Right forelimb (tissue), 1 donor: ENCODE measurements at regions not wholly inside any gene's neighbourhood (a gene's known extent, or its start where the extent isn't known, plus 50 kb on each side); places are given as distances from the start of the nearest gene placed in this dataset.

ENCODE experiments used
- DNase-seq: peaks from one replicate; pipeline ENCODE4 v3.0.0-alpha.2; 2018

DNA sequence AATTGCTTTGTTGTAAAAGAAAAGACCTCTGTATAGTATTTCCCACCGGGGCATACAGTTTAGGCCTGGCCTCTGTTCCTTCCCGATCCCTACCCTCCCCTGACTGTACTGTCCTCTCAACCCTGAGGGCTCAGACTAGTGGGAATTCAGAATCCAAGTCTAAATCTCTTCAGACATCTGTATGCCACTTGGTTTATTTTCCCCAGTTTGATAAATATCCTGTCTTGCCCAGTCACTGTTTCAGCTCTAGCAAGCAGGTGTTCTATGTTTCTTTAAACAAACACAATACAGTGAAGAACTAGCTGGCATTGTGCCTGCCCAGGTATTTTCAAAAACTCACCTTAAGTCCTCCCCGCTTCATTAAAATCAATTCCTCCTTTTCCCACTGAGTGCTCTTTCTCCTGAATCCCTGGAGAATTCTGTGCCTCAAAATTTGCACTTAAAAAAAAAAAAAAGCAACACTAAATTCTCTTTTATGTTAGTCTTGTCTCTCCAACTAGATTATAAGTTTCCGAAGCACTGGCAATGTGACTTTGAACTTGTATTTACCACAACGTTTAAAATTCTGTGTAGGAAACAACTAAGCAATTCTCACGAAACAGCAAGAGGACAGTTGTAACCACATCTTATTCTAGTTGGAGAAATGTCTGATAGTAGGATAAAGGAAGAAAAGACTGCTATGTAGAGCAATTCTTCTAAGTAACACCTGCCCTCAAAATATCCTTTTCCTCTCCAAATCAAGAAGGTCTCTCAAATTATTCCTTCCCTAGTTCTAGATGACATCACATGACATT lies 112.0 kb upstream of the CARMIL1 start:
- no peak for DNase-seq

DNA sequence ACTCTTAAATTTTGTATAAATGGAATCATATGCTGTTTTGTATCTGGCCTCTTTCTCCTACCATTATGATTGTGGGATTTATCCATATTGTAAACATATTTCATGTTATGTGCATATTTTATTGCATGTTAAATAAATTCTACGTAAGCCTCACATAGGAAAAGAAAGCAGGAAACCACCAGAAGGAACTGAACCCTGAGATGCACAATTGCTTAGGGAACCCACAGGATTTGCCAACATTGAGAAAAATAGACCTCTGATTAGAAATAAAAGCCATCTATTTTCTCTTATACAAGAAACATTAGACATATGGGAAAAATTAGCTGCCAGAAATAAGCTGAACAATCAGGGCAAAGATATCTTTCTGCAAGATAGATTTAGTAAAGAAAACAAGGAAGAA lies 111.2 kb upstream of the CARMIL1 start:
- DNase-seq, result no peak

DNA sequence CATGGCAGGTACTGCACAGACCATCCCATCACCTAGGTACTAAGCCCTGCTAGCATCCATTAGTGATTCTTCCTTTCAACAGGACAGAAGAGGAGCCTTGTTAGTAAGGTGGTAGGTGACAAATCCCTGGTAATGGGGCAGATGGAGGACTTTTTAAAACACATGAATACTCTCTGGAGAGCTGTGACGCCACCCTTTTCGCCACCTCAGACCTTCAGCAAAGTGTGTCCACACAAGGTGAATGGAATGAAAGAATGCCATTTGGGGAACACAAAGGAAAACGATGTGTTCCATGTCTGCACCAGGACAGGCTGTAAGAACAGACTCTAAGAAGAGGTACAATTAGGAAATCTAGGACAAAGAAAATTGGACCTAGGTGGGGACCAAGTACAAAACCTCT lies 110.5 kb upstream of the CARMIL1 start:
- no peak for DNase-seq

DNA sequence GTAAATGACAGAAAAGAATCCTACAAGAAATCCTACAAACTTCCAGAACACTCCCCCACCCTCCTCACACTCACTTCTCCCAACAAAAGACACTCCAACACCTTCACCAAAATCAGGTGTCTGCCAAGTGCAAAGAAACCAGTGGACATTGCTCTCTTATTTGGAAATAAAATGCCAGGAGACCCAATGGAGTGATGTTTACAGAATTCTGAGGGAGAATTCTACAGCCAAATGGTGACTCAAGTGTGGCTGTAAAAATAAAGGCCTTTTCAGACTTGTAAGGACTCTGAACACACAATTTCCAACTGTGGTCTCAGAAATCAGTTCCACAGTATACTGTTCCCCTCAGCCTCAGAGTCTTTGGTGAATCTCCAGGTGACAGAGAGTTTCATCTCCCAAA lies 109.6 kb upstream of the CARMIL1 start:
- no peak for DNase-seq

DNA sequence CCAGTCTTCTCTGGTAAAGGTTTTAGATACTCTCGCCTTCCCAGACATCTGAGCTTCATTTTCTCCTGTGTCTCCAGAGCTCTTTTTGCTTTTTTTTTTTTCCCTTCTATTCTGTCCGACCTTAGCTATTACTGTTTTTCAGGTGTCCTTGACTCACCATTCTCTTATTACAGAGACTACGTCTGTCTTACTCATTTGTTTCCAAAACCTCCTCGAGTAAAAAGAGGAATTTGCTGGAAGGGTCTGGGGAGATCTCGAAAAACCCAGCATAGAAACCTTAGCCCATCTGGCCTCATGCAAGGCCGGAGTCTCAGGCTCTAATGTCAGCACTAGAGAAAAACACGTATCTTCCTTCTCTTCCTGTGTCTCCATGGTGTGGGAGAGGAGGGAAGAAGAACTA lies 109.2 kb upstream of the CARMIL1 start:
- no peak for DNase-seq

DNA sequence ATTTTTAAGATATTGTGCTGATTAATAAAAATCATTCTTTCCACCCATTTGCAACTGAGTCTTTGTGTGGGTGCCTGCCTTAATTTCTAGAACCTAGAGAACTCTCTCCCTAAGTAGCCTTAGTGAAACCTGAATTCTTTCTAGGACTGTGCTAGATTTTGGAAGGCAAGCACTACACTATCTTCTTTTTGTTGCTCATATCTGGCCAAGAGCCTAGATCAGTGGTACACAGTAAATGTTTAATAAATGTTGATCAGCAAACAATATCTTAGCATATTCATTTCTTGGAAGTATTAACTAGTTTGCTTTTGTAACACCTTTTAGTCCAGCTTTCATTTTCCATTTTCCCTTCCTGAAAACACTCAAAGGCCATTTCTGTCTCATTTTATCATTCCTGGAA lies 108.5 kb upstream of the CARMIL1 start:
- DNase-seq, result no peak

DNA sequence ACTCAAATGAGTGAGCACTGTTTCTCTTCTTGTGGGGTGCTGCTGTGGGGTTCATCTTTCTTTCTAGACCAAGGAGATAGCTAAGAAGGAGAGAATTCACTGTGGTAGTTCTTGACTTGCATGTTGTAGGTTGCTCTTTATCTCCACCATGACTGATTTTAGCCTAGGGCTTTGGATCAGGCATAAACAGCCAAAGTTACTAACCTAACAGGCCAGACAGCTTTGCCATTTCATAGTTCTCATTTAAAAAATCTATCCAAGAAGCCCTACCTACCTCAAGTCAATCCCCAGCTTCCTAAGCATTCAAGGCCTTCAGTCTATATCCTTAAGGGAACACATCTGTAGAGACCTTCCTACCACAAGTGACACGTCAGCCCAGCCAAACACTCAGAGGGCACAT lies 107.9 kb upstream of the CARMIL1 start:
- no peak for DNase-seq

DNA sequence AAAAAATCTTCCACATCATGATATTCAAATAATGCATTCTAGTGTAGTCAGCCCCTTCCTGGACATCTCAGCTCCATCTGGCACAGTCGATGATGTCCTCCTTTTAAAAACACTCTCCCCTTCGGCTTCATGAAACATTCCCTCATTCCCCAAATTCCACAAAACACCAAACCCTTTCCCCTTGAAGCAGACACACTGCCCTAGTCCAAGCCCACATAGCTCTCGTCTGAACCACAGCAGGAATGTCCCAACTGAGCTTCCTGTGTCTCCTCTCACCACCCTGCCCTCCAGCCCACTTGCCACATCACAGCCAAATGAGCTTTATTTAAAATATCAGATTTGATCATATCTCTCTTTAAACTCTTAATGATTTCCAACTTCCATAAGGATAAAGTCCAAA lies 106.4 kb upstream of the CARMIL1 start:
- DNase-seq, result no peak

DNA sequence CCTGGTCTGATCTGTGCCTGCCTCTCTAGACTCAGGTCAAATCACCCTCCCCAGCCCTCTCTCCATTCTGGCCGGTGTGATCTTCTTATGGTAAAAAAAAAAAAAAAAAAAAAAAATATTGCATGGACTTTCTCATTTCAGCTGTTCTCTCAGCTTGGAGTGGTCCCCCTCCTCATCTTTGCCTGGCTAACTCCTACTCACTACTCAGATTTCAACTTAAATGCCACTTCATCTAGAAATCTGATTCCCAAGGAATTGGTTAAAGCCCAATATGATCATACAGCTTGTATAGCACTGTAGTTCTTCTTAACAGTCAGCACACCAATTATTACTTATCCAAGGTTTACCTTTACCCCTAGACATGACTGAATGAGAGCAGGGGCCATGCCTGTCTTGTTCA lies 105.9 kb upstream of the CARMIL1 start:
- DNase-seq, result no peak

DNA sequence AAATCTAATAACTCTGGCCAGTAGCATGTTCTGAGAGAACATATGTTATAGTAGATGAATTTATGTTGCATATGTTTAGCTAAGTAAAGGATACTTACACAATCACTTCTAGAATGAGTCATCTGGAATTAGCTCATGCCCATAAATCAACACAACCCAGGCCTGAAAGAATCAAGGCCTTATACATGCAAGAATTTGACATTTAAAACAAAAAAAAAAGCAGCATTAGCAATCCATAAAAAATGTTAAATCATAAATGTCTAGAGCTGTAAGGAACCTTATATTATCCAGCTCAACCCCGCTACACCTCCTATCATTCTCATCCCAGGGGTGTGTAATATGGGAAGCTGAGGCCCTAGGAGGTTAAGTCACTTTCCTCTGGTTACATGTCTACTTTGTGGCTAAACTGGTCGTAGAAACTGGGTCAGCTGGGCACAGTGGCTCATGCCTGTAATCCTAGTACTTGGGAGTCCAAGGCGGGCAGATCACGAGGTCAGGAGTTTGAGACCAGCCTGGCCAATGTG lies 105.2 kb upstream of the CARMIL1 start:
- DNase-seq, result no peak

DNA sequence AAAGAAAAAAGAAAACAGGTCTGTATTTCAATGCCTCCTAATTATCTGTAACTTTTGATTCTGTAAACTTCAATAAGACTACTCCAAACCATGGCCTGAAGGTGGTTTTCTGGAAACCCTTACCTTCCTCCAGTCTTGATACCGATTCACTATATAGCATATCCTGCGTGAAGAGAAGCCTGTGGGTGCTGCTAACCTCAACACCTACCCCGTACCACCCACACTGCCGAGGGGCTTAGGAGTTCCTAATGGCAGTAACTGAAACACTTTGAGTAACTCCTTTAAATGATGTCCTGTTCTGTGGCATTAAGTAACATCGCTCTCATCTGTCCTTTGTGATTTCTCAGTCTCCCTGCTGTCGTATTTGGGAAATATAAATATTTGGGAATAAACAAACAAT lies 104.5 kb upstream of the CARMIL1 start:
- DNase-seq, result no peak

DNA sequence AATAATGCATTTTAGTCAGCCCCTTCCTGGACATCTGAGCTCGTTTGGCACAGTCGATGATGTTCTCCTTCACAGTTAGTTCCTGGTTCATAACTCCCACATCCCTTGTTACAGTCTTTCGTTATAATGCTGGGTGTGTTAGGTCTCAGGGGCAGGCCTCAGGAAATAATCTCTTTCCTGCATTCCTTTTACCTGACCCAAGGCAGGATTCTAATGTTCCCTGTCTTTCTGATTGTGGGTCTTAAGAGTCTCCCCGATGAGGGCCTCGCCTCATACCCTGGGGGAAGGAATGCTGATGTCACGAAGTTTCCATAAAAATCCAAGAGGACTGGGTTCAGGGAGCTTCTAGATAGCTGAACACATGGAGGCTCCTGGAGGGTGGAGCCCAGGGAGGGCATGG lies 104.0 kb upstream of the CARMIL1 start:
- DNase-seq, result no peak

DNA sequence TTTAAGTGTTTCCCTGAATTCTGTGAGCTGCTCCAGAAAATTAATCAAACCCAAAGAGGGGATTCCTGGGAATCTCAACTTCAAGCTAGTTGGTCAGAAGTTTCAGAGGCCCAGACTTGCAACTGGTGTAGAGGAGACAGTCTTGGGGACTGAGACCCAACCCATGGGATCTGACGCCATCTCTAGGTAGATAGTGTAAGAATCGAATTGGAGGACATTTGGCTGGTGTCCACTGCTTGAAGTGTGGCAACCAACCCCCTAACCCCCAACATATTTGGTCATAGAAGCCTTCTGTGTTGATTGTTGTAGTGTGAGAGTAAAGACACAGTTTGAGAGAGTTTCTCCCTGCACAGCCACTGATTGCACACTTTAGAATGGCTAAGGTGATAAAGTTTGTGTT lies 103.5 kb upstream of the CARMIL1 start:
- no peak for DNase-seq

DNA sequence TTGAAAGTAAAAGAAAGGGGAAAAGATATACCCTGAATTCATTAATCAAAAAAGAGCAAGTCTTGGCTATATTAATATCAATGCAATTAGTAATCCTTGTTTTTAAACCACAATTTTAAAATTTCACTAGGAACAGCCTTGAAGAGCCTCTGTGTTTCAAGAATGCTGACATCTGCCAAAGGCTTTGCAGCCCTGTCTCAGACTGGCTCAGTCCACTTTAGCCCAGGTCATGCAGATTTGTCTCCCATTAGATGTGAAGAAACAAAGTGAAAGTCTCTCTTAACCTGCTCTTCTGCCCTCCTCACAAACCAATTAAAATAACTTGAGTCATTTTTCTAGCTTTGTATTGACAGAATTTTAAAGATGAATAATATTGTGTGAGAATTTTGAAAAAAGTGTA lies 102.7 kb upstream of the CARMIL1 start:
- DNase-seq, result no peak

DNA sequence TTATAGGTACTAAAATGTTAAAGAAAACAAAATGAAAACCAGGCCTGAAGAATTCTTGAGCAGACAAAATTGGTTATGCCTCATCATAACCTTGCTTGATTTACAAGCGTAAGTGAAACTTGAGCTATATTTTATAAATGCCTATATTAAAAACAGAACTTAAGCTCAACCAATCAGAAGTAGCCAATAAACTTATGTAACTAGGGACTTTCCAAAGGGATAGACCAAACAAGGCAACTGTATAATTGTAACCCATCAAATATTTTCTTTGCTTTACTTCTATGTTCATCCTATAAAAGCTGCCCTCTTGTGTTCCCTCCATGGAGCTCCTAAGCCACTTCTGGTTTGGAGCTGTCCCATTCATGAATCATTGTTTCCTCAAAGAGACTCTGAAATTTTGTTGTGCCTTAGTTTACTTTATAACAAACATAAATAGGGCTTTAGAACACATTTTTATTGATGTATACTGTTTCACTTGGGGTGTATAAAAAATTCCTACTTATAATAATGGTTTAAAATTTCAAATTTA lies 101.6 kb upstream of the CARMIL1 start:
- no peak for DNase-seq

DNA sequence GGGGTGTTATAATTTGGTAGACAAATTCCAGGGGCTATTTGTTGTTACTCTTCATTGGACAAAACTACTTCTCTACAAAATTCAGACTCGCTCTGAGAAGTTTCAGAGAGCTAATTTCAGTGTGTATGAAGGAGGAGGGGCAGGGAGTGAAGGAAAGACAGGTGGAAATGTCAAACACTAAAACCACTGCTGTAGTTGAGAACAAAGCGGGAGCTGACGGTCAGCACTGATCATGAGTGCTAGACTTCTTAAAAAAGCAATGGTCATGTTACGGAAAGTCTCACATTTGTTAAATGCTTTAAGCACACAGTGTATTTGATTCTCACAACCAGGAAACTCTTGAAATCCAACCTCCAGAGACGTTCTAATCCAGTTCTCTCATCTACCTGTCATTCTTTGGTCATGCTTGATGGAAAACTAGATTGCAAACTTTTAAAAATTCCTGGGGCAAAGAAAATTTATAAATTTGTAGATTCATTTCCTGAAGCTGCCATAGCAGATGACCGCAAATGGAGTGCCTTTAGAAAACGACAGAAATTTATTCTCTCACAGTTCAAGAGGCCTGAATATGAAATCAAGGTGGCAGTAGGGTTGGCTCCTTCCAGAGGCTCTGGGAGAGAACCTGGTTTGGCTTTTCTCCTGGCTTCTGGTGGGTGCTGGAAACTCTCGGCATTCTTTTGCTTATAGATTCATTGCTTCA lies 100.7 kb upstream of the CARMIL1 start:
- no peak for DNase-seq

DNA sequence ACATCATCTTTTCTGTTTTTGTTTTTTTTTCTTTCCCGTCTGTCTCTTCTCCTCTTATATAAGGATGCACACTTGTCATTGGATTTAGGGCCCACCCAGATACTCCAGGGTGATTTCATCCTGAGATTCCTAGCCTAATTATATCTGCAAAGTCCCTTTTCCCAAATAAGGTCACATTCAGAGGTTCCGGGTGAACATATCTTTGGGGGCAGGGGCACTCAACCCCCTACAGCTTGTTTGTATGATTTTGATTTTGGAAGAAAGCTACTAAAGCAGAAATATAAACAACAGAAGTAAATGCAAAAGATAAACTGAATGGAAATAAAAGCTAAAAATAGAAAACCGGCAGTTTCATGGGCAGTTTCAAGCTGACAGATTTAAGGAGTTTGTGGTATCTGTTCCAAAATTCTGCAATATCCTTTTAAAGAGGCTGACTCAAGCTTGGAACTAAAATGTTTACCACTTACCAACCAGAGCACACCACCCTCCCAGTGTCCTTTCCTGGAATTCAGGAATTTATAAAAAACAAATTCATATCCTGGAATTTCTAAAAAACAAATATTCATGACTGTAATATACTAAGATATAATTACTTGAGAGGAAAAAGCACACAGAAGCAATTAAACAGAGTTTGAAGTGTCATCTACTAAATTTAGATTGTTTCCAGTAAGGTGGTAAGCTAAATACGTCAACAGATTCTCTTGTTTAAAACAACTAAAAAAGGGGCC lies 100.0 kb upstream of the CARMIL1 start:
- no peak for DNase-seq

DNA sequence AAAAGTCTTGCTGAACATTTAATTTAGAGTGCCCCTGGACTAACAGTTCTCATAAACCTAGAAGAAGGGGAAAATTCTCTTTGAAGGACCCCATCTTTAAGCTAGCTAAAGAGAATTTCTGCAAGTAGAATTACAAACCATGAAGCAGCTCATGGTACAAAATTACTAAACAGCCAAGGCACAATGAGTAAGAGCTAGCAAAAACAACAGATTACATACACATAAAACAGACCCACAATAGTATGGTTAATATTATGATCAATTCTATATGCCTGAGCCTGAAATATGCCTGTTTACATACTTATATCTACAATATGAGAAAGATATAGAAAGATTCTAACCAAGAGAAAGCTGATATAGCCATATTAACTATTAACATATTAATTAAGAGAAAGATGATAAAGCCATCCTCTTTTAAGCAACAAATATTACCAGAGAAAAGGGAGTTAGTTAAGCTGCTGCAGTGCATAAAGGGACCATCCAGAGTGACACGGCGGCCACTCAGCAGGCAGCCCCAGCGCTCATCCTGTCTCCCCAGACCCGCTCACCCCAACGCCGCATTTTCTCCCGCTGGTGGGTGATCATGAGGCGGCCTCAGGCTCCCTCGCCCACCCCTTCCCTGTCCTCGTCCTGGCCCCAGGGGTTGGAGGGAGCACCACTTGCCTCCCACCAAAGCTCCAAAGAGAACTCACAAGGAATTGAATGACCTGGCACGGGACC lies 98.4 kb upstream of the CARMIL1 start:
- no peak for DNase-seq

DNA sequence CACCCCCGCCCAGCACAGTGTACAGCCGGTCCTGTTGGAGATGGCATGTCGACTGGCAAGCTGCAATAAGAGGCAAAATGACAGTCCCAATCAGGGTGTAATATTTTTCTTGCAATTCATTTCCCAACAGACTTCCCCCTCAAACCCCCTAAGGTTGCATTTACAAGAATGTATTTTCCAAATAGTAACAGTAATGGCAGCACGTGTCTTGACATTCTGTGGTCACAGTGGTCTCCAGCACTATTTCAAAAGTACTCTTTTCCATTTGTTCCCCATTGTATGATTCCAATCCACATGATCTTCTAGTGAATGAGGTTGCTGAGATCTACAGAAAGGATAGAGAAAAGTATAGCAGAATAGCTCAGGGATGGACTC lies 97.8 kb upstream of the CARMIL1 start:
- no peak for DNase-seq

DNA sequence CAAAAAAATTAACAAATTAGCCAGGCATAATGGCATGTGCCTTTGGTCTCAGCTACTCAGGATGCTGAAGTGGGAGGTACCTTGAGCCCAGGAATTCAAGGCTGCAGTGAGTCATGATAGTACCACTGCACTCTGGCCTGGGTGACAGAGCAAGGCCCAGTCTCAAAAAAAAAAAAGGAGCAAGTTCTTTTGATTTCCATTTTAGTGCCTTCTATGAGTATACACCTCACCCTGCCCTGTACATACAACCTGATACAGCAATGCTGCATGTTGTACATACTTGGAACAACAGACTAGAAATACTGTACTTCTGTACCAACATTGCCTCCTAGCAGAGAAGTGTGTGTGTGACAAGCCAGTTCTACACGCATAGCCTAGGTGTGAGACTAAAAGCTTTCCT lies 97.3 kb upstream of the CARMIL1 start:
- DNase-seq, result no peak

DNA sequence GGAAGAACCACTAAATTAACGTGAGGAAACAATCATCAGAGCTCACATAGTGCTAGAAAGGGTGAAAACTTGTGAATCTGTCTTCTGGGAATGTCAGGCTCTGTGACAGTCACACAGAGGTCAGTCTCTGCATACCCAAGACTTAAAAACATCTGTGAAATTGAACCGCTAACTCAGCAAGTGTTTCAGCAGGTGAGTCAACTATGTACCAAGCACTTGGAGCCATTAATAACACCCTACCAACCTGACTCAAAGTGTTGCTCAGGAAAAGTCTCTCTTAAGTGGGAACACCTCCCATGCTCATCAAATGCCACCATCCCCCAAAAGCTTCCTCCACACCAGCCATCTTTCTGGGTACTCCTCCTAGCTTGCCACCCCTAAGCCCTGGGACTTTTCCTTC lies 92.3 kb upstream of the CARMIL1 start:
- no peak for DNase-seq

DNA sequence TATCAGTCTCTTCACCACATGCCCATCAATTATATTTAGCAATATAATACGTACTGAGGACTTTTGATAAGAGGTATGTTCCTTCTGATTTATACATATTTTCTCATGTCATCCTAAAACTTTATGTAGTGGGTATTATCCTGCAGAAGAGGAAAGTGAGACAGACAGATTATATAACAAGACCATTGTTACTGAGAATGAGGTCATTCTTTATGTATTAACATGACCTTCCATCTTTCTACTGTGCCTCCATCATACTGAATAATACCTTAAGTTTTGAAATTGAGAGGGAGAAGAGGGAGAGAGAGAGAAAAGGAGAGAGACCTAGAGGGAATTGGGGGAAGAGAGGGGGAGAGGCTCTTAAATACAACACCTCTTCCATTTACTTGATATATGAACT lies 90.9 kb upstream of the CARMIL1 start:
- DNase-seq, result no peak
